SK-N-SH (cell line): ENCODE measurements at regions not wholly inside any gene's neighbourhood (a gene's known extent, or its start where the extent isn't known, plus 50 kb on each side); places are given as distances from the start of the nearest gene placed in this dataset.

Source experiments
- CTCF ChIA-PET: fragments of 300-600, 350-600 bp; formaldehyde crosslinking; extraction: SDS; loops from one replicate; lab custom pipeline; 2021; lab: Yijun Ruan, JAX
- POLR2A ChIA-PET: fragments of 350-600 bp; sonication (Branson Sonifier 250); formaldehyde crosslinking; extraction: SDS; loops from one replicate; lab custom pipeline; 2020; ENCODE audit warnings: antibody characterized with exemption, inconsistent platforms; lab: Yijun Ruan, JAX
- DNase-seq: peaks from one replicate; pipeline ENCODE4 v3.0.0; 2012
- H2AFZ ChIP-seq: fragments of 200-600 bp; sonication (generic); 2 replicates; pipeline ENCODE4 v1.8.1; 2016; ENCODE audit warnings: antibody characterized with exemption, mild to moderate bottlenecking, low read depth
- H3F3A ChIP-seq: fragments of 200-600 bp; sonication (generic); replicated peaks from 2 replicates; pipeline ENCODE3; 2016; ENCODE audit warnings: antibody characterized with exemption, mild to moderate bottlenecking; ENCODE audit not compliant: insufficient read depth
- H3K27ac ChIP-seq, 2 experiments: fragments of 200-500 bp in 1 of 2; fragments of 200-600 bp in 1 of 2; sonication (Bioruptor generic) in 1 of 2; sonication (generic), shearing (Covaris generic) in 1 of 2; 2 replicates each; pipeline versions ENCODE4 v1.5.1 to v1.6.1; 2014 to 2016; ENCODE audit warnings: low read depth in 2 of 2, inconsistent platforms in 1 of 2, low read length in 1 of 2, mild to moderate bottlenecking in 1 of 2, mixed read lengths in 1 of 2
- H3K27me3 ChIP-seq: fragments of 200-600 bp; sonication (generic), shearing (Covaris generic); 2 replicates; pipeline ENCODE4 v1.6.1; 2016; ENCODE audit warnings: mixed run types; ENCODE audit not compliant: insufficient read depth
- H3K36me3 ChIP-seq, 2 experiments: fragments of 200-500 bp in 1 of 2; fragments of 200-600 bp in 1 of 2; sonication (Bioruptor generic) in 1 of 2; sonication (generic) in 1 of 2; replicated peaks in 1 of 2; 2 replicates each; pipeline versions ENCODE3 to v1.5.1; 2014 to 2016; ENCODE audit warnings: low read length in 1 of 2, mild to moderate bottlenecking in 1 of 2; ENCODE audit not compliant: insufficient read depth in 2 of 2, control insufficient read depth in 1 of 2
- H3K4me1 ChIP-seq, 2 experiments: fragments of 200-500 bp in 1 of 2; fragments of 200-600 bp in 1 of 2; sonication (Bioruptor generic) in 1 of 2; sonication (generic), shearing (Covaris generic) in 1 of 2; 2 replicates each; pipeline versions ENCODE4 v1.5.1 to v1.6.1; 2014 to 2016; ENCODE audit warnings: low read depth in 1 of 2, low read length in 1 of 2, mixed run types in 1 of 2; ENCODE audit not compliant: insufficient read depth in 2 of 2, control insufficient read depth in 1 of 2
- H3K4me2 ChIP-seq: fragments of 200-600 bp; sonication (generic), shearing (Covaris generic); 2 replicates; pipeline ENCODE4 v1.6.1; 2017; ENCODE audit warnings: mixed run types
- H3K4me3 ChIP-seq, 2 experiments: fragments of 200-500 bp in 1 of 2; fragments of 200-600 bp in 1 of 2; sonication (Bioruptor generic) in 1 of 2; sonication (generic), shearing (Covaris generic) in 1 of 2; 2 replicates each; pipeline versions ENCODE4 v1.5.1 to v1.8.1; 2014 to 2016; ENCODE audit warnings: low read depth in 2 of 2, inconsistent platforms in 1 of 2, low read length in 1 of 2, mild to moderate bottlenecking in 1 of 2, mixed read lengths in 1 of 2, moderate library complexity in 1 of 2
- H3K79me2 ChIP-seq: fragments of 200-600 bp; sonication (generic); 2 replicates; pipeline ENCODE4 v1.8.1; 2017; ENCODE audit warnings: mild to moderate bottlenecking; ENCODE audit not compliant: insufficient read depth
- H3K9ac ChIP-seq: fragments of 200-600 bp; sonication (generic); 2 replicates; pipeline ENCODE4 v1.6.1; 2017; ENCODE audit warnings: mixed run types
- H3K9me2 ChIP-seq: fragments of 200-600 bp; sonication (generic); 2 replicates; pipeline ENCODE4 v1.6.1; 2017; ENCODE audit warnings: mixed run types
- H3K9me3 ChIP-seq: fragments of 200-600 bp; sonication (generic); 2 replicates; pipeline ENCODE4 v1.6.1; 2017; ENCODE audit warnings: mixed run types, mild to moderate bottlenecking, moderate library complexity
- H4K20me1 ChIP-seq: fragments of 200-600 bp; sonication (generic); 2 replicates; pipeline ENCODE4 v1.6.1; 2017; ENCODE audit warnings: mild to moderate bottlenecking, mixed run types; ENCODE audit not compliant: insufficient read depth
- EP300 ChIP-seq, 2 experiments: IDR thresholded peaks; 2 replicates each; pipeline versions ENCODE4 v1.4.0 to v1.6.1; 2012; ENCODE audit warnings: borderline replicate concordance in 1 of 2, low read depth in 1 of 2, low read length in 1 of 2
- FOSL2 ChIP-seq: IDR thresholded peaks from 2 replicates; pipeline ENCODE4 v1.4.0; 2012; ENCODE audit warnings: low read depth, mild to moderate bottlenecking, moderate library complexity, borderline replicate concordance
- FOXJ3 ChIP-seq: sonication (generic); formaldehyde crosslinking; IDR thresholded peaks from 2 replicates; pipeline ENCODE4 v1.5.1; 2020; ENCODE audit warnings: mild to moderate bottlenecking, missing genetic modification reagents
- FOXM1 ChIP-seq: IDR thresholded peaks from 2 replicates; pipeline ENCODE4 v1.4.0; 2012; ENCODE audit warnings: low read depth, mild to moderate bottlenecking
- GABPA ChIP-seq: IDR thresholded peaks from 2 replicates; pipeline ENCODE4 v1.4.0; 2012; ENCODE audit warnings: low read depth, mild to moderate bottlenecking
- JUND ChIP-seq: IDR thresholded peaks from 2 replicates; pipeline ENCODE4 v1.4.0; 2012
- NRF1 ChIP-seq: IDR thresholded peaks from 2 replicates; pipeline ENCODE4 v1.6.1; 2012; ENCODE audit warnings: low read depth, mild to moderate bottlenecking, low read length
- POLR2AphosphoS5 ChIP-seq: IDR thresholded peaks from 2 replicates; pipeline ENCODE4 v1.6.1; 2012; ENCODE audit warnings: low read depth, low read length
- RFX5 ChIP-seq: IDR thresholded peaks from 2 replicates; pipeline ENCODE4 v1.6.1; 2012; ENCODE audit warnings: mild to moderate bottlenecking, improper control_type of control experiment, low read length
- TCF12 ChIP-seq: IDR thresholded peaks from 2 replicates; pipeline ENCODE4 v1.4.0; 2012
- TEAD4 ChIP-seq: IDR thresholded peaks from 2 replicates; pipeline ENCODE4 v1.4.0; 2012; ENCODE audit warnings: mild to moderate bottlenecking, borderline replicate concordance; ENCODE audit not compliant: insufficient read depth
- WGBS: methylation state at CpG from one replicate; pipeline ENCODE4 v1.1.6; 2017; ENCODE audit warnings: low lambda C conversion rate; 5-methylcytosine and 5-hydroxymethylcytosine counted together
- TF ChIP-seq, protein P1 (sequence below): IDR thresholded peaks from 2 replicates; pipeline ENCODE4; 2012
- TF ChIP-seq, protein P2 (sequence below): fragments of 200-600 bp; sonication (generic); IDR thresholded peaks from 2 replicates; pipeline ENCODE4 v1.6.1; 2017; ENCODE audit warnings: antibody characterized with exemption, mild to moderate bottlenecking, moderate library complexity
- TF ChIP-seq, protein P3 (sequence below): IDR thresholded peaks from 2 replicates; pipeline ENCODE4 v1.4.0; 2012; ENCODE audit warnings: low read depth, borderline replicate concordance

DNA sequence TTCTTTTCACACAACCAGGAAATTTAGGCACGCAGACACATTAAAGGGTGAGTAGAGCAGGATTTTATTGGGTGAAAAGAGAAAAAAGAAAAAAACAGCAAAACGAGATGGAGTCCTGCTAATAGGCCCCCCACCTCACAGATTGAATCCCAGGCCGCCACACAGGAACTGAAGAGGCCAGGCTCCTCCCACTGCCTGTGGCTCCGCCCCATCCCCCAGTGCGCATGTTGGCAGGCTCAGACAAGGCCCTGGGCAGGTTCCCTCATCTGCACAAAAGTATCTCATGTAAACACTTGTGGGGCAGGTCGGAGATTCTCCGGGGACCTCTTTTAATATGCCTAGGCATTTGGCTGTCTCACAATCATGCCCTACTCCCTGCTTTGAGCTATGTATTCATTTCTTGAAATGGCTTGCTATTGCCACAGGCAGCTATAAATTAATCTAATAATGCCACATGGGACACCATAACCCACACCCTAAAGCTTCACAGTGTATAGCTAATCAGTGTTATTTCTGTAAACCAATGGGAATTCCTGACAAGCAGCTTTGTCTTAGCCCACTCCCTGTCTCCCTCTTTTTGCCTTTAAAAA, 76.2 kb upstream of the KIF5B start:
- CTCF ChIA-PET, result no interaction called here
- no peaks in the 10 kb centered on the region for H3K36me3 ChIP-seq
- no peaks in the 10 kb centered on the region for H4K20me1 ChIP-seq
- no peaks in the 10 kb centered on the region for H3K9me3 ChIP-seq
- POLR2A ChIA-PET, result no interaction called here
- no peak overlapping the region for H3K4me3 ChIP-seq
- no peak overlapping the region for H3K4me2 ChIP-seq
- no peaks in the 10 kb centered on the region for H3F3A ChIP-seq
- H2AFZ ChIP-seq, result no peak overlapping the region
- H3K9ac ChIP-seq, result no peak overlapping the region
- no peak for TF ChIP-seq TCF12
- no peak for TF ChIP-seq EP300 (IDR thresholded peaks at IDR 0.05; ENCODE audit: borderline replicate concordance in 1 of 2, low read depth in 1 of 2, low read length in 1 of 2)
- TF ChIP-seq NRF1, result no peak
- TF ChIP-seq RFX5, result no peak
- TF ChIP-seq FOSL2, result no peak
- TF ChIP-seq FOXM1, result no peak
- TF ChIP-seq, protein P1, sequence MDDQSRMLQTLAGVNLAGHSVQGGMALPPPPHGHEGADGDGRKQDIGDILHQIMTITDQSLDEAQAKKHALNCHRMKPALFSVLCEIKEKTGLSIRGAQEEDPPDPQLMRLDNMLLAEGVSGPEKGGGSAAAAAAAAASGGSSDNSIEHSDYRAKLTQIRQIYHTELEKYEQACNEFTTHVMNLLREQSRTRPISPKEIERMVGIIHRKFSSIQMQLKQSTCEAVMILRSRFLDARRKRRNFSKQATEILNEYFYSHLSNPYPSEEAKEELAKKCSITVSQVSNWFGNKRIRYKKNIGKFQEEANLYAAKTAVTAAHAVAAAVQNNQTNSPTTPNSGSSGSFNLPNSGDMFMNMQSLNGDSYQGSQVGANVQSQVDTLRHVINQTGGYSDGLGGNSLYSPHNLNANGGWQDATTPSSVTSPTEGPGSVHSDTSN, result no peak
- no peak for TF ChIP-seq GABPA
- TF ChIP-seq, protein P2, sequence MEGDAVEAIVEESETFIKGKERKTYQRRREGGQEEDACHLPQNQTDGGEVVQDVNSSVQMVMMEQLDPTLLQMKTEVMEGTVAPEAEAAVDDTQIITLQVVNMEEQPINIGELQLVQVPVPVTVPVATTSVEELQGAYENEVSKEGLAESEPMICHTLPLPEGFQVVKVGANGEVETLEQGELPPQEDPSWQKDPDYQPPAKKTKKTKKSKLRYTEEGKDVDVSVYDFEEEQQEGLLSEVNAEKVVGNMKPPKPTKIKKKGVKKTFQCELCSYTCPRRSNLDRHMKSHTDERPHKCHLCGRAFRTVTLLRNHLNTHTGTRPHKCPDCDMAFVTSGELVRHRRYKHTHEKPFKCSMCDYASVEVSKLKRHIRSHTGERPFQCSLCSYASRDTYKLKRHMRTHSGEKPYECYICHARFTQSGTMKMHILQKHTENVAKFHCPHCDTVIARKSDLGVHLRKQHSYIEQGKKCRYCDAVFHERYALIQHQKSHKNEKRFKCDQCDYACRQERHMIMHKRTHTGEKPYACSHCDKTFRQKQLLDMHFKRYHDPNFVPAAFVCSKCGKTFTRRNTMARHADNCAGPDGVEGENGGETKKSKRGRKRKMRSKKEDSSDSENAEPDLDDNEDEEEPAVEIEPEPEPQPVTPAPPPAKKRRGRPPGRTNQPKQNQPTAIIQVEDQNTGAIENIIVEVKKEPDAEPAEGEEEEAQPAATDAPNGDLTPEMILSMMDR, result no peak
- no peak for DNase-seq
- no peak overlapping the region for H3K27ac ChIP-seq
- H3K4me1 ChIP-seq, result no peaks in the 10 kb centered on the region
- H3K9me2 ChIP-seq, result no peaks in the 10 kb centered on the region
- WGBS, result 69% methylated on average over 4 of the region's 7 CpGs
- H3K27me3 ChIP-seq, result no peaks in the 10 kb centered on the region
- no peaks in the 10 kb centered on the region for H3K79me2 ChIP-seq

DNA sequence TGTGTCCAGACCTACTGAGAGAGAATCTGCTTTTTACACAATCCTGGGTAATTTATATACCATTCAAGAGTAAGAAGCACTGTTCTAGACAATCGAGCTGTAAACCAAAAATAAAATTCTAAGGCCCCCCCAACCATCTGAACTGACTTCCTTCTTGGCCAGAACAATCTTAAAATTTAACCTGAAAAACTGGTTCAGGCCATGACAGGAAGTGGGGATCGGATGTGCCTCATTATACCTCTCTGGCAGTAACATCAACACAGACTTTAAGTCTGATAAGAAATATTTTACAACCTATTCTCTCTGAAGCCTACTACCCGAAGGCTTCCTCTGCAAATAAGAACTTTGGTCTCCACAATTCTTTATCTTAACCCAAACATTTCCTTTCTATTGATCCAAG, 75.2 kb upstream of the KIF5B start:
- H3K4me2 ChIP-seq, result no peak overlapping the region
- H3K9ac ChIP-seq, result no peak overlapping the region
- no peaks in the 10 kb centered on the region for H3K9me3 ChIP-seq
- H3K27me3 ChIP-seq, result no peaks in the 10 kb centered on the region
- no peak overlapping the region for H3K4me3 ChIP-seq
- ChIA-PET CTCF (no interaction called here), POLR2A (no interaction called here)
- no peak overlapping the region for H2AFZ ChIP-seq
- no peaks in the 10 kb centered on the region for H3K4me1 ChIP-seq
- H3F3A ChIP-seq, result no peaks in the 10 kb centered on the region
- H3K27ac ChIP-seq, result no peak overlapping the region
- no peak for DNase-seq
- H3K79me2 ChIP-seq, result no peaks in the 10 kb centered on the region
- H3K36me3 ChIP-seq, result no peaks in the 10 kb centered on the region
- H3K9me2 ChIP-seq, result no peaks in the 10 kb centered on the region
- TF ChIP-seq, protein P1, result no peak
- no peak for TF ChIP-seq POLR2AphosphoS5
- TF ChIP-seq, protein P3, sequence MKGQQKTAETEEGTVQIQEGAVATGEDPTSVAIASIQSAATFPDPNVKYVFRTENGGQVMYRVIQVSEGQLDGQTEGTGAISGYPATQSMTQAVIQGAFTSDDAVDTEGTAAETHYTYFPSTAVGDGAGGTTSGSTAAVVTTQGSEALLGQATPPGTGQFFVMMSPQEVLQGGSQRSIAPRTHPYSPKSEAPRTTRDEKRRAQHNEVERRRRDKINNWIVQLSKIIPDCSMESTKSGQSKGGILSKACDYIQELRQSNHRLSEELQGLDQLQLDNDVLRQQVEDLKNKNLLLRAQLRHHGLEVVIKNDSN, result no peak
- no peak for TF ChIP-seq JUND
- no peak for TF ChIP-seq TEAD4
- TF ChIP-seq FOXJ3 (CRISPR knock-in tag), result no peak
- 61% methylated on average over 3 of the region's 3 CpGs for WGBS
- no peaks in the 10 kb centered on the region for H4K20me1 ChIP-seq
